GM23338 (cell line): ENCODE measurements at regions not wholly inside any gene's neighbourhood (a gene's known extent, or its start where the extent isn't known, plus 50 kb on each side); places are given as distances from the start of the nearest gene placed in this dataset.
A peak's percentile ranks its signal among the peaks of the same experiment; 100 is the strongest.

Experiments
- ATAC-seq: fragments of 200-7000 bp; cut with Tn5 transposase; 3 replicates; pipeline ENCODE4 v1.9.1; 2020
- DNase-seq: peaks from one replicate; pipeline ENCODE4 v3.0.0-alpha.2; 2015; ENCODE audit warnings: low spot score
- H2AFZ ChIP-seq: fragments of 200-600 bp; sonication (generic); 2 replicates; pipeline ENCODE4 v1.8.0; 2016; ENCODE audit warnings: antibody characterized with exemption, mild to moderate bottlenecking, moderate library complexity
- H3F3A ChIP-seq: fragments of 200-600 bp; sonication (generic); replicated peaks from 2 replicates; pipeline ENCODE4 v1.8.0; 2017; ENCODE audit warnings: antibody characterized with exemption, mixed run types, low read depth
- H3K27ac ChIP-seq: fragments of 200-600 bp; sonication (generic); 2 replicates; pipeline ENCODE4 v1.6.1; 2016; ENCODE audit warnings: low read depth
- H3K27me3 ChIP-seq: fragments of 200-600 bp; sonication (generic); 2 replicates; pipeline ENCODE4 v1.8.0; 2016; ENCODE audit warnings: mild to moderate bottlenecking, mixed run types, moderate library complexity; ENCODE audit not compliant: insufficient read depth
- H3K36me3 ChIP-seq: fragments of 200-600 bp; sonication (generic); 2 replicates; pipeline ENCODE4 v1.8.0; 2016; ENCODE audit warnings: mild to moderate bottlenecking; ENCODE audit not compliant: insufficient read depth
- H3K4me1 ChIP-seq: fragments of 200-600 bp; sonication (generic); 2 replicates; pipeline ENCODE4 v1.8.0; 2016; ENCODE audit warnings: mild to moderate bottlenecking, moderate library complexity; ENCODE audit not compliant: insufficient read depth
- H3K4me2 ChIP-seq: fragments of 200-600 bp; sonication (generic); 2 replicates; pipeline ENCODE4 v1.7.1; 2017; ENCODE audit warnings: mixed run types
- H3K4me3 ChIP-seq: fragments of 200-600 bp; sonication (generic); 2 replicates; pipeline ENCODE4 v1.6.1; 2016; ENCODE audit warnings: mixed run types
- H3K79me2 ChIP-seq: fragments of 200-600 bp; sonication (generic); replicated peaks from 2 replicates; pipeline ENCODE4 v1.8.0; 2017; ENCODE audit warnings: mild to moderate bottlenecking; ENCODE audit not compliant: insufficient read depth
- H3K9me2 ChIP-seq: fragments of 200-600 bp; sonication (generic); 2 replicates; pipeline ENCODE4 v1.8.0; 2017; ENCODE audit not compliant: insufficient read depth
- H4K20me1 ChIP-seq: fragments of 200-600 bp; sonication (generic); replicated peaks from 2 replicates; pipeline ENCODE4 v1.8.0; 2017; ENCODE audit warnings: mild to moderate bottlenecking; ENCODE audit not compliant: insufficient read depth
- H3K27ac Mint-ChIP-seq: 2 replicates; pipeline ENCODE4 v1.8.0; 2020; ENCODE audit warnings: inconsistent platforms, mild to moderate bottlenecking, moderate library complexity, mixed read lengths
- H3K27me3 Mint-ChIP-seq: 3 replicates; pipeline ENCODE4 v1.8.0; 2022; ENCODE audit warnings: low read depth, mild to moderate bottlenecking, moderate library complexity, mixed read lengths, inconsistent platforms; ENCODE audit not compliant: insufficient read depth, poor library complexity
- H3K36me3 Mint-ChIP-seq: 3 replicates; pipeline ENCODE4 v1.8.0; 2021; ENCODE audit warnings: low read depth, mild to moderate bottlenecking, inconsistent platforms, moderate library complexity, mixed read lengths
- H3K4me1 Mint-ChIP-seq: 3 replicates; pipeline ENCODE4 v1.8.0; 2020; ENCODE audit warnings: mild to moderate bottlenecking, inconsistent platforms, mixed read lengths
- H3K4me3 Mint-ChIP-seq: 3 replicates; pipeline ENCODE4 v1.8.0; 2021; ENCODE audit warnings: moderate library complexity, mild to moderate bottlenecking, inconsistent platforms, mixed read lengths
- H3K9me3 Mint-ChIP-seq: 3 replicates; pipeline ENCODE4 v1.8.0; 2020; ENCODE audit warnings: moderate library complexity, mild to moderate bottlenecking, inconsistent platforms, mixed read lengths
- ETS1 ChIP-seq: IDR thresholded peaks from 2 replicates; pipeline ENCODE4 v1.6.1; 2016; ENCODE audit warnings: antibody characterized with exemption
- EZH2 ChIP-seq: fragments of 200-600 bp; sonication (generic); IDR thresholded peaks from one replicate; pipeline ENCODE4 v1.8.0; 2017; ENCODE audit warnings: antibody characterized with exemption, mild to moderate bottlenecking, low read depth; ENCODE audit not compliant: unreplicated experiment
- EZH2phosphoT487 ChIP-seq: fragments of 200-600 bp; sonication (generic); IDR thresholded peaks from one replicate; pipeline ENCODE4 v1.8.1; 2018; ENCODE audit warnings: antibody characterized with exemption; ENCODE audit not compliant: unreplicated experiment
- JUNB ChIP-seq: IDR thresholded peaks from one replicate; pipeline ENCODE4 v1.6.1; 2016; ENCODE audit warnings: antibody characterized with exemption; ENCODE audit not compliant: unreplicated experiment
- NANOG ChIP-seq: IDR thresholded peaks from 2 replicates; pipeline ENCODE4 v1.6.1; 2016; ENCODE audit warnings: antibody characterized with exemption, borderline replicate concordance
- POLR2AphosphoS5 ChIP-seq: IDR thresholded peaks from 2 replicates; pipeline ENCODE4 v1.6.1; 2016; ENCODE audit warnings: antibody characterized with exemption, low read depth
- REST ChIP-seq: IDR thresholded peaks from one replicate; pipeline ENCODE4 v1.6.1; 2018; ENCODE audit warnings: antibody characterized with exemption; ENCODE audit not compliant: unreplicated experiment
- STAT1 ChIP-seq: IDR thresholded peaks from one replicate; pipeline ENCODE4 v1.6.1; 2016; ENCODE audit warnings: antibody characterized with exemption; ENCODE audit not compliant: unreplicated experiment
- ZNF114 ChIP-seq: fragments of 250-450 bp; sonication (Bioruptor Pico); IDR thresholded peaks from 2 replicates; pipeline ENCODE4 v1.5.0; 2020; ENCODE audit warnings: mild to moderate bottlenecking, moderate library complexity
- ZNF331 ChIP-seq: fragments of 250-450 bp; sonication (Bioruptor Pico); IDR thresholded peaks from 2 replicates; pipeline ENCODE4 v1.5.0; 2020; ENCODE audit warnings: low read depth, mild to moderate bottlenecking, moderate library complexity
- ZNF462 ChIP-seq: fragments of 250-450 bp; sonication (Bioruptor Pico); IDR thresholded peaks from 2 replicates; pipeline ENCODE4 v1.5.0; 2020; ENCODE audit warnings: mild to moderate bottlenecking, moderate library complexity

GRCh38 chr3:80701349-80701748, 933.6 kb upstream of the ROBO1 start (continued):
- TF ChIP-seq EZH2phosphoT487 (no peak), EZH2 (no peak), STAT1 (no peak), ETS1 (no peak), NANOG (no peak), ZNF114 (CRISPR knock-in tag) (no peak)

GRCh38 chr3:80697291-80697690, 929.5 kb upstream of the ROBO1 start:
- Histone ChIP-seq H3K4me3 (no peak overlapping the region), H3K4me2 (no peak overlapping the region), H3K36me3 (no peaks in the 10 kb centered on the region), H4K20me1 (no peaks in the 10 kb centered on the region), H3K27ac (no peak overlapping the region), H3F3A (no peaks in the 10 kb centered on the region), H3K79me2 (no peaks in the 10 kb centered on the region), H3K4me1 (0 out of 2 replicates have a peak, but pooled peaks cover 2% of the 10 kb centered on the region), H2AFZ (peak overlapping the region; percentile 33; the same call in 1 of the 2 replicates), H3K9me2 (no peaks in the 10 kb centered on the region), H3K27me3 (no peaks in the 10 kb centered on the region)
- no peaks in the 10 kb centered on the region for H3K36me3 Mint-ChIP-seq
- no peak overlapping the region for H3K27ac Mint-ChIP-seq
- no peak overlapping the region for H3K4me3 Mint-ChIP-seq
- H3K27me3 Mint-ChIP-seq, result peaks cover 2% of the 10 kb centered on the region
- DNase-seq (no peak), ATAC-seq (no peak)
- no peaks in the 10 kb centered on the region for H3K9me3 Mint-ChIP-seq
- H3K4me1 Mint-ChIP-seq, result peaks cover 2% of the 10 kb centered on the region; the same call in 2 of the 3 replicates
- no peak for TF ChIP-seq EZH2phosphoT487
- no peak for TF ChIP-seq NANOG
- TF ChIP-seq REST, result no peak
- TF ChIP-seq POLR2AphosphoS5, result no peak
- TF ChIP-seq JUNB, result no peak
- TF ChIP-seq STAT1, result no peak
- no peak for TF ChIP-seq ZNF114 (CRISPR knock-in tag)
- TF ChIP-seq ZNF331 (CRISPR knock-in tag), result no peak
- no peak for TF ChIP-seq ZNF462 (CRISPR knock-in tag)
- TF ChIP-seq ETS1, result no peak
- TF ChIP-seq EZH2, result no peak
